ENCODE measurements at regions not wholly inside any gene's neighbourhood (a gene's known extent, or its start where the extent isn't known, plus 50 kb on each side); places are given as distances from the start of the nearest gene placed in this dataset.

GRCh38 chr9:115275753-115276152, 157.8 kb upstream of the TNC start:
- no peaks in the 10 kb centered on the region for H3K36me3 ChIP-seq (ENCODE audit: insufficient read depth)
- H3K4me2 ChIP-seq, result no peak overlapping the region
- H3K4me1 ChIP-seq (ENCODE audit: low read depth, poor library complexity, severe bottlenecking), result no peaks in the 10 kb centered on the region
- H3K4me3 ChIP-seq (IDR thresholded peaks at IDR 0.05; ENCODE audit: insufficient read depth, low read depth, low read length), result no peak overlapping the region
- no peaks in the 10 kb centered on the region for H3K79me2 ChIP-seq (ENCODE audit: insufficient read depth, low read depth)
- H3K27ac ChIP-seq, result no peak overlapping the region
- H2AFZ ChIP-seq (ENCODE audit: low read depth), result no peak overlapping the region
- no peak overlapping the region for H3K9ac ChIP-seq
- H4K20me1 ChIP-seq (ENCODE audit: insufficient read depth), result no peaks in the 10 kb centered on the region
- no peak for TF ChIP-seq CTCF (conservative IDR thresholded peaks at IDR 0.05; ENCODE audit: low read depth, low read length)
- no peaks in the 10 kb centered on the region for H3K27me3 ChIP-seq (ENCODE audit: insufficient read depth, low read depth)

GRCh38 chr9:115276621-115277020, 158.7 kb upstream of the TNC start:
- Histone ChIP-seq H3K36me3 (ENCODE audit: insufficient read depth) (no peaks in the 10 kb centered on the region), H3K27me3 (ENCODE audit: insufficient read depth, low read depth) (no peaks in the 10 kb centered on the region), H3K4me3 (IDR thresholded peaks at IDR 0.05; ENCODE audit: insufficient read depth, low read depth, low read length) (no peak overlapping the region), H3K27ac (no peak overlapping the region), H3K79me2 (ENCODE audit: insufficient read depth, low read depth) (no peaks in the 10 kb centered on the region), H4K20me1 (ENCODE audit: insufficient read depth) (no peaks in the 10 kb centered on the region), H3K9ac (no peak overlapping the region), H3K4me2 (no peak overlapping the region), H2AFZ (ENCODE audit: low read depth) (no peak overlapping the region), H3K4me1 (ENCODE audit: low read depth, poor library complexity, severe bottlenecking) (no peaks in the 10 kb centered on the region)
- TF ChIP-seq CTCF (conservative IDR thresholded peaks at IDR 0.05; ENCODE audit: low read depth, low read length), result no peak

GRCh38 chr9:115277301-115277700, 159.3 kb upstream of the TNC start:
- H3K27ac ChIP-seq, result no peak overlapping the region
- H3K4me3 ChIP-seq (IDR thresholded peaks at IDR 0.05; ENCODE audit: insufficient read depth, low read depth, low read length), result no peak overlapping the region
- no peaks in the 10 kb centered on the region for H3K79me2 ChIP-seq (ENCODE audit: insufficient read depth, low read depth)
- H4K20me1 ChIP-seq (ENCODE audit: insufficient read depth), result no peaks in the 10 kb centered on the region
- no peak overlapping the region for H3K4me2 ChIP-seq
- TF ChIP-seq CTCF (conservative IDR thresholded peaks at IDR 0.05; ENCODE audit: low read depth, low read length), result no peak
- no peak overlapping the region for H2AFZ ChIP-seq (ENCODE audit: low read depth)
- H3K9ac ChIP-seq, result no peak overlapping the region
- H3K36me3 ChIP-seq (ENCODE audit: insufficient read depth), result no peaks in the 10 kb centered on the region
- H3K27me3 ChIP-seq (ENCODE audit: insufficient read depth, low read depth), result no peaks in the 10 kb centered on the region
- no peaks in the 10 kb centered on the region for H3K4me1 ChIP-seq (ENCODE audit: low read depth, poor library complexity, severe bottlenecking)

GRCh38 chr9:115278326-115279035, 160.5 kb upstream of the TNC start:
- H3K4me2 ChIP-seq, result no peak overlapping the region
- H3K9ac ChIP-seq, result no peak overlapping the region
- no peak overlapping the region for H3K27ac ChIP-seq
- H3K79me2 ChIP-seq (ENCODE audit: insufficient read depth, low read depth), result no peaks in the 10 kb centered on the region
- no peak overlapping the region for H2AFZ ChIP-seq (ENCODE audit: low read depth)
- no peaks in the 10 kb centered on the region for H3K4me1 ChIP-seq (ENCODE audit: low read depth, poor library complexity, severe bottlenecking)
- no peaks in the 10 kb centered on the region for H3K27me3 ChIP-seq (ENCODE audit: insufficient read depth, low read depth)
- H3K36me3 ChIP-seq (ENCODE audit: insufficient read depth), result no peaks in the 10 kb centered on the region
- H4K20me1 ChIP-seq (ENCODE audit: insufficient read depth), result no peaks in the 10 kb centered on the region
- H3K4me3 ChIP-seq (IDR thresholded peaks at IDR 0.05; ENCODE audit: insufficient read depth, low read depth, low read length), result no peak overlapping the region
- TF ChIP-seq CTCF (conservative IDR thresholded peaks at IDR 0.05; ENCODE audit: low read depth, low read length), result no peak
